GM12878 (cell line): ENCODE measurements at regions not wholly inside any gene's neighbourhood (a gene's known extent, or its start where the extent isn't known, plus 50 kb on each side); places are given as distances from the start of the nearest gene placed in this dataset.

Experiments used
- ATAC-seq: fragments of 200-7000 bp; cut with Tn5 transposase; 3 replicates; pipeline ENCODE4 v1.9.1; 2020; ENCODE audit warnings: mild to moderate bottlenecking, moderate library complexity
- BruUV-seq: library from RNA; stranded (reverse); fragments of 400-500 nt; replicated peaks from 2 replicates; lab custom pipeline; 2021; lab: Mats Ljungman, UMichigan
- CTCF ChIA-PET: fragments of 300-600 bp; sonication (Branson Sonifier 250); formaldehyde crosslinking; extraction: SDS; loops from one replicate; lab custom pipeline; 2021; ENCODE audit warnings: inconsistent platforms; lab: Yijun Ruan, JAX
- POLR2A ChIA-PET: fragments of 350-600 bp; formaldehyde crosslinking; extraction: SDS; loops from one replicate; lab custom pipeline; 2021; ENCODE audit warnings: inconsistent platforms; lab: Charles Lee
- RAD21 ChIA-PET: fragments of 300-600 bp; sonication (Branson Sonifier 250); formaldehyde crosslinking; loops from one replicate; lab custom pipeline; 2023; ENCODE audit warnings: antibody characterized with exemption; ENCODE audit not compliant: unreplicated experiment; lab: Charles Lee
- SMC1A ChIA-PET: fragments of 300-600 bp; sonication (Branson Sonifier 250); formaldehyde crosslinking; loops from one replicate; lab custom pipeline; 2023; ENCODE audit not compliant: unreplicated experiment, uncharacterized antibody; lab: Charles Lee
- DNase-seq: peaks from one replicate; pipeline ENCODE4 v3.0.0-alpha.2; 2011; ENCODE audit warnings: low read depth, low spot score
- FAIRE-seq: peaks from 3 replicates; lab custom pipeline; 2011; peaks lifted over from hg19 to GRCh38; lab: Jason Lieb, UNC
- H2AFZ ChIP-seq: 2 replicates; pipeline ENCODE4 v1.6.0; 2011; ENCODE audit warnings: low read depth, low read length, control low read depth; ENCODE audit not compliant: control insufficient read depth
- H3K27ac ChIP-seq: 2 replicates; pipeline ENCODE4 v1.5.1; 2011; ENCODE audit warnings: control low read depth; ENCODE audit not compliant: control insufficient read depth, insufficient read depth
- H3K27me3 ChIP-seq, 2 experiments: replicated peaks in 1 of 2; 2 replicates each; pipeline versions ENCODE4 v1.6.0 to v1.6.1; 2011; ENCODE audit warnings: low read length in 1 of 2; ENCODE audit not compliant: control insufficient read depth in 2 of 2, insufficient read depth in 2 of 2
- H3K36me3 ChIP-seq, 2 experiments: 2 replicates each; pipeline ENCODE4 v1.5.1; 2011; ENCODE audit warnings: low read length in 1 of 2; ENCODE audit not compliant: control insufficient read depth in 2 of 2, insufficient read depth in 2 of 2
- H3K4me1 ChIP-seq: 2 replicates; pipeline ENCODE4 v1.6.1; 2011; ENCODE audit warnings: mild to moderate bottlenecking, low read length, moderate library complexity, mixed read lengths; ENCODE audit not compliant: control insufficient read depth, insufficient read depth
- H3K4me2 ChIP-seq: 2 replicates; pipeline ENCODE4 v1.6.0; 2011; ENCODE audit warnings: control low read depth; ENCODE audit not compliant: control insufficient read depth, insufficient read depth
- H3K4me3 ChIP-seq: fragments of 200-600 bp; sonication (generic); 2 replicates; pipeline ENCODE4 v1.5.1; 2016
- H3K79me2 ChIP-seq: 2 replicates; pipeline ENCODE4 v1.6.0; 2011; ENCODE audit warnings: low read length; ENCODE audit not compliant: control insufficient read depth, insufficient read depth
- H3K9ac ChIP-seq: 2 replicates; pipeline ENCODE4 v1.8.0; 2011; ENCODE audit warnings: low read length, control low read depth, mixed read lengths; ENCODE audit not compliant: control insufficient read depth, insufficient read depth
- H3K9me3 ChIP-seq: replicated peaks from 3 replicates; pipeline ENCODE4 v1.5.1; 2011; ENCODE audit warnings: mild to moderate bottlenecking, low read length; ENCODE audit not compliant: control insufficient read depth, insufficient read depth
- H4K20me1 ChIP-seq: 2 replicates; pipeline ENCODE4 v1.6.0; 2011; ENCODE audit not compliant: control insufficient read depth, insufficient read depth
- CEBPZ ChIP-seq: fragments of 150-350 bp; IDR thresholded peaks from 2 replicates; pipeline ENCODE4 v1.6.1; 2016; ENCODE audit warnings: low read depth, low read length
- EP300 ChIP-seq, 2 experiments: fragments of 150-350 bp in 1 of 2; IDR thresholded peaks; 2 replicates each; pipeline ENCODE4 v1.6.1; 2011 to 2012; ENCODE audit warnings: low read depth in 2 of 2, low read length in 2 of 2, borderline replicate concordance in 1 of 2, improper control_type of control experiment in 1 of 2, inconsistent platforms in 1 of 2; ENCODE audit not compliant: control insufficient read depth in 1 of 2
- IRF3 ChIP-seq: fragments of 450-650 bp; IDR thresholded peaks from 2 replicates; pipeline ENCODE4 v1.6.1; 2014; ENCODE audit warnings: mild to moderate bottlenecking
- POU2F2 ChIP-seq: IDR thresholded peaks from 3 replicates; pipeline ENCODE4 v1.6.1; 2011; ENCODE audit warnings: low read depth, mild to moderate bottlenecking, low read length, borderline replicate concordance
- RAD21 ChIP-seq: IDR thresholded peaks from 2 replicates; pipeline ENCODE4 v1.6.1; 2011; ENCODE audit warnings: mild to moderate bottlenecking, low read depth, low read length, moderate library complexity; ENCODE audit not compliant: insufficient read depth
- WGBS: methylation state at CpG from one replicate; pipeline ENCODE4 v1.1.6; 2016; ENCODE audit warnings: low lambda C conversion rate; ENCODE audit not compliant: insufficient replicate concordance, insufficient coverage; ENCODE audit errors: missing lambda C conversion rate; 5-methylcytosine and 5-hydroxymethylcytosine counted together
- in situ Hi-C: fragments of 300-500 bp; cut with MboI; formaldehyde crosslinking; loops from 9 replicates; pipeline ENCODE4 v1.14.3; 2018; ENCODE audit warnings: mixed read lengths
- intact Hi-C: fragments of 100-400 bp; cut with micrococcal nuclease; formaldehyde crosslinking; loops from one replicate; pipeline ENCODE4 v1.14.2; 2022; ENCODE audit not compliant: unreplicated experiment

DNA sequence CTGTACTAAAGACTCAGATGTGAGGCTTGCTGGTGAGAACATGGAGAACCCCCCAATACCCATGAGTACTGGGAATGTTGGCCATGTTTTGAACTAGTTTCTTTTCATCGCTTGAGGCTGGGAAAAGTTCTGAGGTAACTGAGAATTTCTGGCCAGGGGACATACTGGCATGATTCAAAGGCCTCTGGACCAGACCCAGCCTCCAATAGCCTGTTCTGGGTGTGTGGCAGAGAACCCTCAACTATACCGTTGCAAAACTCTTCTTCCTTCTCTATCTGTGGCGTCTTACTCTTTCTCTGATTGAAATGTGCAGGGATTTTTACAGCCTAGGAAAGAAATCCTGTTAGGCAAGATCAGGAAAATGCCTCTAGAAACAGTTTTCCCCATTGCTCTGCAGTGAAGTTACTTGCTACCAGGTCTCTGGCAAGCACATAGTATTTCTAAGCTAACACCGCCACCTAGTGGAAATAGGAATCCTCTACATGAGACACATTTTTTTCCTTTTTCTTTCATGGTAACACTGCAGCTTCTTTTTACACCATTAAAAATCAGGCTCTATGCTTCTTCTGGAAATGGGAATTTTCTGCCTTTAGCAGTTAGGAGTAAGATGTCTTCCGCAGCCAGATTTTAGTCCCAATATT lies 170.7 kb upstream of the ZCCHC13 start (continued):
- TF ChIP-seq EP300 (IDR thresholded peaks at IDR 0.05; ENCODE audit: borderline replicate concordance in 1 of 2, control insufficient read depth in 1 of 2, low read depth in 2 of 2, low read length in 2 of 2) (no peak), RAD21 (peak; percentile 93), IRF3 (no peak)

DNA sequence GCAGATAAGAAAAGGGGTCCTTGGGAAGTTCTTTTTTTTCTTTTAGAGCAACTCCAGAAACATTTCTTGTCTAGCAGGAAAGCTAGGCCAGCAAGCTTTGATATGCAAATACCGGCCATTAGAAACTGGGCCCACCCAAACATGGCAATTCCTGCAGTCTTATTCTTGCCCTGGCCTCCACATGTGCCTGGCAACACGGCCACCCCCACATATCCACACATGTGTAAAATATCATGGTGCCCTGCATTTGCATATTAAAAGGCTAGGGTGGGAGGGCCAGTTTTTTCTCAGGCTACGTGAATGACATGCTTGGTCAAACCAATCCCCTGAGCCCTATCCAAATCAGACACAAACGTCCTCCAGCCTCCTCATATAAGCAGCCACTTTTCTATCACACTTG lies 171.7 kb upstream of the ZCCHC13 start:
- Histone ChIP-seq H3K9ac (no peak overlapping the region), H3K27me3 (no peaks in the 10 kb centered on the region), H3K9me3 (no peaks in the 10 kb centered on the region), H3K4me1 (no peaks in the 10 kb centered on the region), H3K27ac (no peak overlapping the region), H3K36me3 (no peaks in the 10 kb centered on the region), H2AFZ (no peak overlapping the region), H3K4me3 (no peak overlapping the region), H4K20me1 (no peaks in the 10 kb centered on the region), H3K79me2 (no peaks in the 10 kb centered on the region), H3K4me2 (no peak overlapping the region)
- in situ Hi-C loops (loop anchor here (5.0 to 25.0 kb wide), 3 partner anchors 115 to 1895 kb away; partner anchors contain the start of gene ERCC6L), intact Hi-C loops (no loop called here)
- SMC1A ChIA-PET, result interaction anchor here (2.1 kb wide), 1 partner anchor 279 kb away, joined by 6 read pairs; the partner anchor contains the start of gene XIST
- 2% methylated on average over 4 of the region's 4 CpGs for WGBS
- no TSS peak for BruUV-seq
- POLR2A ChIA-PET, result no interaction called here
- FAIRE-seq, result no peak
- no peak for DNase-seq
- no peak for ATAC-seq
- RAD21 ChIA-PET, result interaction anchor here (1.2 kb wide), 1 partner anchor 279 kb away, joined by 4 read pairs; the partner anchor contains the start of gene XIST
- TF ChIP-seq CEBPZ, result no peak
- TF ChIP-seq POU2F2, result 0 out of 3 replicates have a peak, but pooled peaks have one; percentile 13
- TF ChIP-seq, all 136 proteins: peak for 1
- CTCF ChIA-PET, result interaction anchor here (1.8 to 2.6 kb wide), 2 partner anchors 273 to 277 kb away, joined by 5 to 7 read pairs; no protein-coding TSS in a partner anchor
